ENCODE measurements at regions not wholly inside any gene's neighbourhood (a gene's known extent, or its start where the extent isn't known, plus 50 kb on each side); places are given as distances from the start of the nearest gene placed in this dataset.

- TF ChIP-seq CHD7 (IDR thresholded peaks at IDR 0.05; ENCODE audit: insufficient replicate concordance, low read length) = no peak
- TF ChIP-seq TEAD4 (IDR thresholded peaks at IDR 0.05; ENCODE audit: low read depth, low read length) = no peak
- TF ChIP-seq SIN3A (conservative IDR thresholded peaks at IDR 0.05 in 1 of 2, IDR thresholded peaks at IDR 0.05 in 1 of 2; ENCODE audit: low read depth in 1 of 2, low read length in 2 of 2) = no peak
- TF ChIP-seq SAP30 (IDR thresholded peaks at IDR 0.05; ENCODE audit: insufficient read depth, insufficient replicate concordance, low read length) = no peak
- no peak for TF ChIP-seq POU5F1 (IDR thresholded peaks at IDR 0.05; ENCODE audit: low read depth, low read length)
- no peak for TF ChIP-seq E2F6 (IDR thresholded peaks at IDR 0.05)
Measured at GRCh38 chr18:56379256-56379655, 259.1 kb downstream of the TXNL1 start (continued).

Data from H1 (cell line).